ENCODE measurements at regions not wholly inside any gene's neighbourhood (a gene's known extent, or its start where the extent isn't known, plus 50 kb on each side); places are given as distances from the start of the nearest gene placed in this dataset.

DNA sequence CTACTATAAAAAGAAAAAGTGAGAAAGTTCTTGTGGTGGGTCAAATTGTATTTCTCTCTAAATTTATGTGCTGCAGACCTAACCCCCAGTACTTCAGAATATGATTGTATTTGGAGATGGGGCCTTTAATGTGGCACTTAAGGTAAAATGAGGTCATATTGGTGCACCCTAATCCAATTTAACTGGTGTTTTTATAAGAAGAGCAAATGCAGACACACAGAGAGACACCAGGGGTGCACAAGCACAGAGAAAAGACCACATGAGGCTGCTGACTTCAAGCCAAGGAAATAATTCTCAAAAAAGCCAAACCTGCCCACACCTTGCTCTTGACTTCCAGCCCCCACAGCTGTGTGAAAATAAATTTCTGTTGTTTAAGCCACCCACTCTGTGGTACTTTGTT, 80.2 kb upstream of the HTR4 start:
- Histone ChIP-seq H4K20me1 (ENCODE audit: insufficient read depth, poor library complexity, severe bottlenecking) (no peaks in the 10 kb centered on the region), H3K9me2 (replicated peaks; ENCODE audit: insufficient read depth) (no peaks in the 10 kb centered on the region), H3K9me3 (ENCODE audit: low read depth) (no peaks in the 10 kb centered on the region), H3K27ac (no peak overlapping the region), H3K4me2 (no peak overlapping the region), H3K4me1 (ENCODE audit: insufficient read depth) (no peaks in the 10 kb centered on the region), H3K79me2 (no peaks in the 10 kb centered on the region), H2AFZ (no peak overlapping the region), H3K27me3 (no peaks in the 10 kb centered on the region), H3K4me3 (no peak overlapping the region), H3K36me3 (replicated peaks; ENCODE audit: insufficient read depth, low read depth) (no peaks in the 10 kb centered on the region)
- TF ChIP-seq EZH2phosphoT487 (IDR thresholded peaks at IDR 0.05; ENCODE audit: low read depth, severe bottlenecking, unreplicated experiment) (no peak), EZH2 (IDR thresholded peaks at IDR 0.05; ENCODE audit: borderline replicate concordance) (no peak)
- TF ChIP-seq, protein P1, sequence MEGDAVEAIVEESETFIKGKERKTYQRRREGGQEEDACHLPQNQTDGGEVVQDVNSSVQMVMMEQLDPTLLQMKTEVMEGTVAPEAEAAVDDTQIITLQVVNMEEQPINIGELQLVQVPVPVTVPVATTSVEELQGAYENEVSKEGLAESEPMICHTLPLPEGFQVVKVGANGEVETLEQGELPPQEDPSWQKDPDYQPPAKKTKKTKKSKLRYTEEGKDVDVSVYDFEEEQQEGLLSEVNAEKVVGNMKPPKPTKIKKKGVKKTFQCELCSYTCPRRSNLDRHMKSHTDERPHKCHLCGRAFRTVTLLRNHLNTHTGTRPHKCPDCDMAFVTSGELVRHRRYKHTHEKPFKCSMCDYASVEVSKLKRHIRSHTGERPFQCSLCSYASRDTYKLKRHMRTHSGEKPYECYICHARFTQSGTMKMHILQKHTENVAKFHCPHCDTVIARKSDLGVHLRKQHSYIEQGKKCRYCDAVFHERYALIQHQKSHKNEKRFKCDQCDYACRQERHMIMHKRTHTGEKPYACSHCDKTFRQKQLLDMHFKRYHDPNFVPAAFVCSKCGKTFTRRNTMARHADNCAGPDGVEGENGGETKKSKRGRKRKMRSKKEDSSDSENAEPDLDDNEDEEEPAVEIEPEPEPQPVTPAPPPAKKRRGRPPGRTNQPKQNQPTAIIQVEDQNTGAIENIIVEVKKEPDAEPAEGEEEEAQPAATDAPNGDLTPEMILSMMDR (IDR thresholded peaks at IDR 0.05; ENCODE audit: poor library complexity): no peak
- DNase-seq (ENCODE audit: low spot score): no peak

DNA sequence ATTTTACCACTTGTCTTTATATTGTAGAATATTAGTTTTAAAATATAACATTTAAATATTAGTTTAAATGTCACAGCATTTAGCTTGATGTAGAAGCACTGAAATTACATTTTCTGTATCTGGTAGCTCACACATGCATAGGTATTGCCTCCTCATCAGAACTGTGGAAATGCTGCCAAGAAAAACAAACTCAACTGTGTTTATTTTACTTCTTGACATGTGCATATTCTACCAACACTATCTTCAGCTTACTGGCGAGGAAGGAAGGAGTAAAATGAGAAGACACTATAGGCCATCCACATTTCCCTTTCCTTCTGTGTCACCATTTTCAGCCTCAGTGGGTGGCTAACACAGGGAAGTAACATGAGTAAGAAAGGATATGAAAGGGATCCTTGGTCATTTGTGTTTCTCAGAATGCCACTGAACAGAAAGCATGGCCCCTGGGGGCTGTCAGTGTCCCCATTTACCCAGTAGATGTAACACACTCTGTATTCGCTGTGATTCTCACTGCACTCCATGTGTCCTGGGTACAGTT, 81.0 kb upstream of the HTR4 start:
- H3K27me3 ChIP-seq: no peaks in the 10 kb centered on the region
- no peak overlapping the region for H3K4me2 ChIP-seq
- H3K27ac ChIP-seq: no peak overlapping the region
- no peaks in the 10 kb centered on the region for H3K9me2 ChIP-seq (replicated peaks; ENCODE audit: insufficient read depth)
- 77% methylated on average over 2 of the region's 2 CpGs for WGBS (ENCODE audit: low lambda C conversion rate, missing lambda C conversion rate)
- no peaks in the 10 kb centered on the region for H3K79me2 ChIP-seq
- TF ChIP-seq EZH2 (IDR thresholded peaks at IDR 0.05; ENCODE audit: borderline replicate concordance) (no peak), EZH2phosphoT487 (IDR thresholded peaks at IDR 0.05; ENCODE audit: low read depth, severe bottlenecking, unreplicated experiment) (no peak)
- TF ChIP-seq, protein P1 (IDR thresholded peaks at IDR 0.05; ENCODE audit: poor library complexity): no peak
- no peak overlapping the region for H2AFZ ChIP-seq
- H3K4me3 ChIP-seq: no peak overlapping the region
- no peak for DNase-seq (ENCODE audit: low spot score)
- H3K36me3 ChIP-seq (replicated peaks; ENCODE audit: insufficient read depth, low read depth): no peaks in the 10 kb centered on the region
- no peaks in the 10 kb centered on the region for H3K9me3 ChIP-seq (ENCODE audit: low read depth)
- H4K20me1 ChIP-seq (ENCODE audit: insufficient read depth, poor library complexity, severe bottlenecking): no peaks in the 10 kb centered on the region
- H3K4me1 ChIP-seq (ENCODE audit: insufficient read depth): no peaks in the 10 kb centered on the region

DNA sequence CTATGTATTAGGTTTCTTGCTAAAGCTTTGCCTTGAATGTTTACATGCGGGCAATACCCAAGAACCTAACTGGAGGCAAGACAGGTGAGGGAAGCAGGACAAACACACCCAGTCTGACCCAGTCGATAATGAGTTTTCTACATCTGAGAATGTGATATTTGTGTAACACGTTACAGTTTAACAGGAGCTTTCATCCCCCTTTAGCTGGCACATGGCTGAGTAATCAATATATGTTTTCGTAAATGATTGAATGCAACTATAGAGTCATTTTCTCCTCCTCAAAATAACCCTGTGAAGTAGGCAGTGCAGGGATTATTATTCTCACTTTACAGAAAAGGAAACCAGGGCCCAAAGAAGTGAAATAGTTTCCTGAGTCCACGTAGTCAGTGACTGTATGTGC, 84.7 kb upstream of the HTR4 start:
- Histone ChIP-seq H3K9me3 (ENCODE audit: low read depth) (no peaks in the 10 kb centered on the region), H3K79me2 (no peaks in the 10 kb centered on the region), H3K4me1 (ENCODE audit: insufficient read depth) (no peaks in the 10 kb centered on the region), H3K27me3 (no peaks in the 10 kb centered on the region), H3K9me2 (replicated peaks; ENCODE audit: insufficient read depth) (no peaks in the 10 kb centered on the region), H4K20me1 (ENCODE audit: insufficient read depth, poor library complexity, severe bottlenecking) (no peaks in the 10 kb centered on the region), H3K4me2 (no peak overlapping the region), H3K36me3 (replicated peaks; ENCODE audit: insufficient read depth, low read depth) (no peaks in the 10 kb centered on the region), H3K27ac (peak overlapping the region; percentile 31), H3K4me3 (no peak overlapping the region), H2AFZ (peak overlapping the region; percentile 25)
- no peak for DNase-seq (ENCODE audit: low spot score)
- 79% methylated on average over 5 of the region's 5 CpGs for WGBS (ENCODE audit: low lambda C conversion rate, missing lambda C conversion rate)
- no peak for TF ChIP-seq EZH2 (IDR thresholded peaks at IDR 0.05; ENCODE audit: borderline replicate concordance)
- TF ChIP-seq, protein P1 (IDR thresholded peaks at IDR 0.05; ENCODE audit: poor library complexity): no peak
- no peak for TF ChIP-seq EZH2phosphoT487 (IDR thresholded peaks at IDR 0.05; ENCODE audit: low read depth, severe bottlenecking, unreplicated experiment)

DNA sequence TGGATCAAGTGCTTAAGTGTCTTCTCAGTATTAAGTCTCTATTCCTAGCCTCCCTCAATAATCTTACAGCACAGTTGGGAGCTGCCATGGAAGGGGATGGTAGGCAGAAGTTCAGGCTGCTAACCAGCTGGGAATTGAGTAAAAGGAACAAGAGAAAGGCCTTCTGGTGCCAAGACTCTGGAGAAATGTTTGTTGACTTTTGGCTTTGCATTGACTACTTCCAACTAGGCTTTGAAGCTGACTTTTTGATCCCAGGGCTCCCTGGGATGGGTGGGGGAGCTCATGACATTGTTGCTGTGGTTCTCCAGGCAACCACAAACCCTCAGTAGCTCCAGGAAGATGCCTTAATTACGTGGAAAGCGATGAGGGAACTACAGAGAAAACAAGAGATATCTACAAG, 85.2 kb upstream of the HTR4 start:
- Histone ChIP-seq H3K4me2 (no peak overlapping the region), H3K4me3 (no peak overlapping the region), H3K36me3 (replicated peaks; ENCODE audit: insufficient read depth, low read depth) (no peaks in the 10 kb centered on the region), H3K4me1 (ENCODE audit: insufficient read depth) (no peaks in the 10 kb centered on the region), H3K9me2 (replicated peaks; ENCODE audit: insufficient read depth) (no peaks in the 10 kb centered on the region), H2AFZ (peak overlapping the region; percentile 25), H3K27me3 (no peaks in the 10 kb centered on the region), H3K79me2 (no peaks in the 10 kb centered on the region), H3K9me3 (ENCODE audit: low read depth) (no peaks in the 10 kb centered on the region), H4K20me1 (ENCODE audit: insufficient read depth, poor library complexity, severe bottlenecking) (no peaks in the 10 kb centered on the region), H3K27ac (peak overlapping the region; percentile 31)
- DNase-seq (ENCODE audit: low spot score): no peak
- 44% methylated on average over 2 of the region's 2 CpGs for WGBS (ENCODE audit: low lambda C conversion rate, missing lambda C conversion rate)
- no peak for TF ChIP-seq EZH2 (IDR thresholded peaks at IDR 0.05; ENCODE audit: borderline replicate concordance)
- TF ChIP-seq EZH2phosphoT487 (IDR thresholded peaks at IDR 0.05; ENCODE audit: low read depth, severe bottlenecking, unreplicated experiment): no peak
- TF ChIP-seq, protein P1 (IDR thresholded peaks at IDR 0.05; ENCODE audit: poor library complexity): no peak

Data from hepatocyte (in vitro differentiated cells).